PC-3 (cell line): ENCODE measurements at regions not wholly inside any gene's neighbourhood (a gene's known extent, or its start where the extent isn't known, plus 50 kb on each side); places are given as distances from the start of the nearest gene placed in this dataset.

Source experiments
- CTCF ChIP-seq: fragments of 300-600 bp; sonication (generic); conservative IDR thresholded peaks from 2 replicates; pipeline ENCODE4 v1.5.1; 2017; ENCODE audit warnings: antibody characterized with exemption, low read depth, mild to moderate bottlenecking, low read length
- EZH2 ChIP-seq: fragments of 300-600 bp; sonication (generic); IDR thresholded peaks from one replicate; pipeline ENCODE4 v1.6.1; 2017; ENCODE audit warnings: antibody characterized with exemption, mild to moderate bottlenecking, low read length; ENCODE audit not compliant: unreplicated experiment
- EZH2phosphoT487 ChIP-seq: fragments of 300-600 bp; sonication (generic); IDR thresholded peaks from 2 replicates; pipeline ENCODE4 v1.6.1; 2018; ENCODE audit warnings: mild to moderate bottlenecking, antibody characterized with exemption, low read length, borderline replicate concordance

GRCh38 chr17:52376137-52376536 is 217.6 kb upstream of the CA10 start:
- TF ChIP-seq CTCF (no peak), EZH2 (no peak), EZH2phosphoT487 (no peak)
